Upper lobe of left lung (tissue), 4 donors: ENCODE measurements at regions not wholly inside any gene's neighbourhood (a gene's known extent, or its start where the extent isn't known, plus 50 kb on each side); places are given as distances from the start of the nearest gene placed in this dataset.

Experiments used
- POLR2AphosphoS5 ChIP-seq, 2 donors: sonication (generic); formaldehyde crosslinking; IDR thresholded peaks; one replicate each; pipeline ENCODE4 v1.5.1; 2017; ENCODE audit warnings: antibody characterized with exemption in 2 of 2
- TF ChIP-seq, protein P1 (sequence below), 6 experiments: fragments of 450-650 bp in 4 of 6; fragments of 200-600 bp in 2 of 6; sonication (generic) in 2 of 6; IDR thresholded peaks; one replicate each; pipeline ENCODE4 v1.5.1; 2016 to 2019; ENCODE audit warnings: antibody characterized with exemption in 6 of 6

DNA sequence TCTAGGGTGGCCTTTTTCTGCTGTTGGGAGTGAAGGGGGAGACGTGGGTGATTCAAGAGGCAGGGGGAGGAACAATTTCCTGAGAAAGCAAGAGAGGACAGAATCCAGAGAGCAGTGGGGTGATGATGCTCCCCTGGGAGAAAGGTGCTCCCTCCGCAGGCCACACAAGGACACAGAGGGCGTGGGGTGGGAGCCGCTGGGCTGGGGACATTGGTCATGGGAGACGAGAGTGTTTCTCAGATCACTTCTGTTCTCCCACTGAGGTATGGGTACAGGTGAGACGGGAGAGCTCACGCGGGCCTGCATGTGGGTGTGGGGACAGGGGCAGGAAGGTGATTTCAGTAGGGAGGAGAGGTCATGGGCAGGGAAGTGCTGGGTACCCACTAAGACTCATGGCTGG, 259.5 kb upstream of the CTBP2 start:
- TF ChIP-seq, protein P1, sequence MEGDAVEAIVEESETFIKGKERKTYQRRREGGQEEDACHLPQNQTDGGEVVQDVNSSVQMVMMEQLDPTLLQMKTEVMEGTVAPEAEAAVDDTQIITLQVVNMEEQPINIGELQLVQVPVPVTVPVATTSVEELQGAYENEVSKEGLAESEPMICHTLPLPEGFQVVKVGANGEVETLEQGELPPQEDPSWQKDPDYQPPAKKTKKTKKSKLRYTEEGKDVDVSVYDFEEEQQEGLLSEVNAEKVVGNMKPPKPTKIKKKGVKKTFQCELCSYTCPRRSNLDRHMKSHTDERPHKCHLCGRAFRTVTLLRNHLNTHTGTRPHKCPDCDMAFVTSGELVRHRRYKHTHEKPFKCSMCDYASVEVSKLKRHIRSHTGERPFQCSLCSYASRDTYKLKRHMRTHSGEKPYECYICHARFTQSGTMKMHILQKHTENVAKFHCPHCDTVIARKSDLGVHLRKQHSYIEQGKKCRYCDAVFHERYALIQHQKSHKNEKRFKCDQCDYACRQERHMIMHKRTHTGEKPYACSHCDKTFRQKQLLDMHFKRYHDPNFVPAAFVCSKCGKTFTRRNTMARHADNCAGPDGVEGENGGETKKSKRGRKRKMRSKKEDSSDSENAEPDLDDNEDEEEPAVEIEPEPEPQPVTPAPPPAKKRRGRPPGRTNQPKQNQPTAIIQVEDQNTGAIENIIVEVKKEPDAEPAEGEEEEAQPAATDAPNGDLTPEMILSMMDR (IDR thresholded peaks at IDR 0.05) = no peak
- TF ChIP-seq POLR2AphosphoS5 (IDR thresholded peaks at IDR 0.05) = no peak
